Osteocyte (in vitro differentiated cells): ENCODE measurements at regions not wholly inside any gene's neighbourhood (a gene's known extent, or its start where the extent isn't known, plus 50 kb on each side); places are given as distances from the start of the nearest gene placed in this dataset.

ENCODE experiments used
- DNase-seq: peaks from one replicate; pipeline ENCODE4 v3.0.0; 2021; ENCODE audit warnings: mixed read lengths; ENCODE audit not compliant: unreplicated experiment; ENCODE audit errors: extremely low spot score
- H3K27ac Mint-ChIP-seq: one replicate; pipeline ENCODE4 v1.8.0; 2021; ENCODE audit warnings: mild to moderate bottlenecking, mixed read lengths; ENCODE audit not compliant: unreplicated experiment
- H3K27me3 Mint-ChIP-seq: one replicate; pipeline ENCODE4 v1.8.0; 2021; ENCODE audit warnings: mixed read lengths; ENCODE audit not compliant: unreplicated experiment
- H3K36me3 Mint-ChIP-seq: one replicate; pipeline ENCODE4 v1.8.0; 2021; ENCODE audit warnings: mixed read lengths; ENCODE audit not compliant: unreplicated experiment
- H3K4me1 Mint-ChIP-seq: one replicate; pipeline ENCODE4 v1.8.0; 2021; ENCODE audit warnings: mixed read lengths; ENCODE audit not compliant: unreplicated experiment
- H3K4me3 Mint-ChIP-seq: one replicate; pipeline ENCODE4 v1.8.0; 2021; ENCODE audit warnings: mild to moderate bottlenecking, moderate library complexity, mixed read lengths; ENCODE audit not compliant: unreplicated experiment
- H3K9me3 Mint-ChIP-seq: one replicate; pipeline ENCODE4 v1.8.0; 2021; ENCODE audit warnings: mixed read lengths; ENCODE audit not compliant: unreplicated experiment
- CTCF ChIP-seq: fragments of 200-600 bp; sonication (generic); IDR thresholded peaks from 2 replicates; pipeline ENCODE4 v1.5.0; 2021; ENCODE audit warnings: antibody characterized with exemption, mild to moderate bottlenecking, moderate library complexity

GRCh38 chr15:93553167-93553935 lies 464.3 kb upstream of the RGMA start:
- H3K27me3 Mint-ChIP-seq: no peaks in the 10 kb centered on the region
- H3K9me3 Mint-ChIP-seq: peaks cover 10% of the 10 kb centered on the region
- no peak for DNase-seq
- H3K4me3 Mint-ChIP-seq: no peak overlapping the region
- no peaks in the 10 kb centered on the region for H3K36me3 Mint-ChIP-seq
- no peak for TF ChIP-seq CTCF
- no peaks in the 10 kb centered on the region for H3K4me1 Mint-ChIP-seq
- no peak overlapping the region for H3K27ac Mint-ChIP-seq

GRCh38 chr15:93543093-93543492 lies 454.1 kb upstream of the RGMA start:
- Mint-ChIP-seq H3K9me3 (peaks cover 21% of the 10 kb centered on the region), H3K27ac (no peak overlapping the region), H3K27me3 (no peaks in the 10 kb centered on the region), H3K4me3 (no peak overlapping the region), H3K4me1 (no peaks in the 10 kb centered on the region), H3K36me3 (no peaks in the 10 kb centered on the region)
- TF ChIP-seq CTCF: no peak
- DNase-seq: no peak

- peaks cover 2% of the 10 kb centered on the region for H3K27me3 Mint-ChIP-seq
- no peaks in the 10 kb centered on the region for H3K4me1 Mint-ChIP-seq
- no peaks in the 10 kb centered on the region for H3K36me3 Mint-ChIP-seq
- TF ChIP-seq CTCF: no peak
- no peak overlapping the region for H3K27ac Mint-ChIP-seq
- H3K4me3 Mint-ChIP-seq: no peak overlapping the region
- no peaks in the 10 kb centered on the region for H3K9me3 Mint-ChIP-seq
- DNase-seq: no peak
Observed at GRCh38 chr15:93527374-93528050, 438.5 kb upstream of the RGMA start.

- TF ChIP-seq CTCF: no peak
- H3K4me1 Mint-ChIP-seq: no peaks in the 10 kb centered on the region
- H3K36me3 Mint-ChIP-seq: no peaks in the 10 kb centered on the region
- no peaks in the 10 kb centered on the region for H3K9me3 Mint-ChIP-seq
- DNase-seq: no peak
- no peak overlapping the region for H3K27ac Mint-ChIP-seq
- peaks cover 3% of the 10 kb centered on the region for H3K27me3 Mint-ChIP-seq
- H3K4me3 Mint-ChIP-seq: no peak overlapping the region
Observed at GRCh38 chr15:93524432-93524831, 435.4 kb upstream of the RGMA start.

- H3K27ac Mint-ChIP-seq: no peak overlapping the region
- H3K4me1 Mint-ChIP-seq: no peaks in the 10 kb centered on the region
- H3K36me3 Mint-ChIP-seq: no peaks in the 10 kb centered on the region
- H3K27me3 Mint-ChIP-seq: peaks cover 3% of the 10 kb centered on the region
- no peak for TF ChIP-seq CTCF
- H3K9me3 Mint-ChIP-seq: no peaks in the 10 kb centered on the region
- H3K4me3 Mint-ChIP-seq: no peak overlapping the region
- no peak for DNase-seq
Observed at GRCh38 chr15:93523481-93523880, 434.5 kb upstream of the RGMA start.
